ENCODE measurements at regions not wholly inside any gene's neighbourhood (a gene's known extent, or its start where the extent isn't known, plus 50 kb on each side); places are given as distances from the start of the nearest gene placed in this dataset.

DNA sequence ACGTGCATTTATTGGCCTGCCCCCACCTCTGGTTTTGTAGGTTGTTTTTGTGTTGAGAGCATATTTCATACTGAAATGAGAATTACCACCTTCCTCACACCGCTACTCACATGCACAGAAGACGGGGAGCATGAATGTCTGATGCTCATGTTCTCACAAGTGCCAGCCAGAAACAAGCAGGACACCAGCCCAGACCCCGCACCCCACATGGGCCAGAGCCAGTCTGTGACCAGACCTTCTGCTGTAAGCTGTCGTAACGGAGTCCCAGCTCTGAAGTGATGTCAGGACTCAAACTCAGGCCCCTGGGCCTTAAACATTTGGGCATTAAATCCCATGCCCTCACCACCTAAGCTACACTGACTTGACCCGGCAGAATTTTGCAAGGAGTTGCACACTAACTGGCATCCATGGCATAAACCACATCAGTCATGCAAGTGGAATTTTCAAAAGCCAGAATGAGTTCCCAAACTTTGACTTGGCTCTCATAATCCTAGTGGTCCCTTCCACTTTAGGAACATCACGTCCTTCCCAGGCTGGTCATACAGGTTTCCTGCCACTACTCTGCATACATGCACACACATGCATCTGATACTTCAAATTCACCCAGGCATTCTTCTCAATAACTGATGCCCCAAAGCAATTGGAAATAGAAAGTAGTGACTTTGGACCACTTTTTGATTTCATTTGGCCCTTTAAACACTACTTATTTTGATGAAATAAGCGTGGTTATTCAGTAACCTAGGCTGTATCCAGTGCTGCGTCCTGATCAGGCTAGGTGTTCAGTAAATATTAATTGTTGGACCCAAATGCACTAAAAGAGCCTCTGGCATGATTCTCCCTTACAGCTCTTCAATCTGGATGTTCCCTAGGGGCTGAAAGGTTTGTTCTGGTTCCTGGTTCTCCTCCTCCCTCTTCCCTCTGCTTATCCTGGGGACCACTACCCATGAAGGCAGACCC is 223.1 kb upstream of the ID2 start:
- intact Hi-C loops (cut with micrococcal nuclease), result no loop called here

DNA sequence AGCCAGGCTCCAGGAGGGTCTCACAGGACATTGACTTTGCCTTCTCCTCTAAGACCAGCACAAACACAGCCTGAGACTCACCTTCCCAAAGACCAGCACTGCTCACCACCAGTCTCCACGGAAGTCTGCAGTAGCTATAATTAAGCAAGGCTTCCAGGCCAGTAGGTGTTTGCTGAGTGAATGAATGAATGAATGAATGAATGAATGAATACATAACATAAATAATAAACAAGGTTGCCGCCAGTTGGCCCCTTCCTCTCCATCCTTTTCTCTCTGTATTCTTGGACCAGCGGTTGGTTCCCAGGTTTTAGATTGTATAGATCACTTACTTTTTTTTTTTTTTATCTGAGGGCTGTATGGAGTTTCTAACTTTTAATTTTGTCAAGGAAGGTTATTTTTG is 222.4 kb upstream of the ID2 start:
- intact Hi-C loops (cut with micrococcal nuclease), result no loop called here

DNA sequence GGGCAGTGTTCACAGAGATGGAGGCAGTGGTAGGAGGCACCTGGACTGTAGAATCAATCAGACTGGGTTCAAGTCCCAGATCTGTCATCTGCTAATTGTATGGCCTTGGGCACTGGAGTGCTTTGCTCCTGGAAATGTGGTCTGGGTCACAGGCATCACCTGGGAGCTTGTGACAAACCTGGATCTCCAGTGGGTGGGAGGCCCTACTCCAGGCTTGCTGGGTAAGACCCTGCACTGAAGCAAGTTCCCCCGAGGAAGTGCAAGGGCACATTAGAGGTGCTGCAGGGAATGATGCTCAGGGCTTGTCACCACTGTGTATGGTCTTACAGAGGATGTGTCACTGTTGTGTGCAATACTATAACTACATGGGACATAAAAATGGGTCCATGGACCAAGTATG is 220.5 kb upstream of the ID2 start:
- intact Hi-C loops (cut with micrococcal nuclease), result no loop called here

DNA sequence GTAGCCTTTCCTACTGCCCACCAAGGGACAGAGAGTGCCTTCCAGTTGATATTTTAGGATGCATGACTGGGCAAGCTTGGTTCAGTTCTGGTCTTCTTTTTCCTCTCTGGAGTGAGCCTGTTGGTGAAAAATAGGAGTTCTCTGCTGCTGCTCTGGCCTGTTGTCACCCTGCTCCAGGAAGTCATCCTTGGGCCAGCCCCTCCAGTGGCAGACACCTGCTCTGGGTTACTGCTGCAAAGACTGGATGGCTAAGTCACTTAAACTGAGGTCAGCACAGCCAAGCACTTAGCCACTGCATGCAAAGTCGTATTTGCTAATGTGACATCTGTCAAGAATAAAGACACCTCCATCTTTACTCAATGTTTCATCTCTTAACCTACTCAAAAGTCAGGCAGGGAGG is 219.6 kb upstream of the ID2 start:
- intact Hi-C loops (cut with micrococcal nuclease), result no loop called here

DNA sequence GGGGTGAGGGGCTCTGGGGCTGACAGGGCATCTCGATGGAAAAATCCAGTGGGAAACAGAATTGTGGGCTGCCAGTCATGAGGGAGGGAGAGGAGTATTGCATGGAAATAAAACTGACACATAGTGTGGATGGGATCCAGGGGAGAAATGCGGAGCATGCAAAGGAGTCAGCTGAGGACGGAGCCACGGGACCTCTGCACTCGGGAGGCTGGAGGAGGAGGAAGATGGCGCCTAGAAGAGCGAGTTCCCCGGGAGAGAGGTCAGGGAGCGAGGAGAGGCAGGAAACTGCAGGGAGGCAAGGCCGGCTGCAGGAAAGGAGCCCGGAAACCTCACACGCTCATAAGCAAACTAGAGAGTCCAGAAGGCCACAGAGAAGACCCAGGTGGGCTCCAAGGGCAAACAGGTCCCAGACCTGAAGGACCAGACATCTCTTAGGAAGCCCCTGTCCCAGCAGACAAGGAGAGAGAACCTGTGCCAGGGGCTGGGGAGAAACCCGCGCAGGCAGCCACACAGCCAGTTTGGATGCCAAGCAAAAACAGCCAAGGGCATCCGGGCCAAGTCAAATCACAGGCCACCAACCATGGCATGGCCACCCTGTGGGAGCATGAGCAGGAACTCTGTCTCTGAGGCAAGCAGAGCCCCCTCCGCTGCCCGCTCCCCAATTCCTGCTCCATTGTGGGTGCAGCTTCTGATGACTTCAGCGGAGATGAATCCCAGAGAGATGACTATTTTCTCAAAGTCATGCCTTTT is 218.8 kb upstream of the ID2 start:
- intact Hi-C loops (cut with micrococcal nuclease), result no loop called here

DNA sequence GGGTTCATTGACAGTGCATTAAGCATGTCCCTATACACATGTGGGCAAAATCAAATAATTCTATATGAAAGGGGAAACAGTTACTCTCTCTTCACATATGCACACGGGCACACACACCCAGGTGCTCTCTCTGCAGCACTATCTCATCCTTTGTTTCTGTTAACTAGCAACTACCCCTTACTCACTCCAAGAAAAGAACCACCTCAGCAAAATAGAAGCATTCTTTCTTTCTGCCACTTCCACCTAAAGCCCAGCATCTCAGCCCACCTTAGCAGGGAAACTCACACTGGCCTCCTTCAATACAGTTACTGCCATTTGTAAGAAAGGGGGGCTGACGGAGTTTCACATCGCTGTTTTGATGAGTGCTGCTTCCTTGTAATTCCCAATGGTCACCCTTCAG is 216.3 kb upstream of the ID2 start:
- intact Hi-C loops (cut with micrococcal nuclease), result no loop called here

DNA sequence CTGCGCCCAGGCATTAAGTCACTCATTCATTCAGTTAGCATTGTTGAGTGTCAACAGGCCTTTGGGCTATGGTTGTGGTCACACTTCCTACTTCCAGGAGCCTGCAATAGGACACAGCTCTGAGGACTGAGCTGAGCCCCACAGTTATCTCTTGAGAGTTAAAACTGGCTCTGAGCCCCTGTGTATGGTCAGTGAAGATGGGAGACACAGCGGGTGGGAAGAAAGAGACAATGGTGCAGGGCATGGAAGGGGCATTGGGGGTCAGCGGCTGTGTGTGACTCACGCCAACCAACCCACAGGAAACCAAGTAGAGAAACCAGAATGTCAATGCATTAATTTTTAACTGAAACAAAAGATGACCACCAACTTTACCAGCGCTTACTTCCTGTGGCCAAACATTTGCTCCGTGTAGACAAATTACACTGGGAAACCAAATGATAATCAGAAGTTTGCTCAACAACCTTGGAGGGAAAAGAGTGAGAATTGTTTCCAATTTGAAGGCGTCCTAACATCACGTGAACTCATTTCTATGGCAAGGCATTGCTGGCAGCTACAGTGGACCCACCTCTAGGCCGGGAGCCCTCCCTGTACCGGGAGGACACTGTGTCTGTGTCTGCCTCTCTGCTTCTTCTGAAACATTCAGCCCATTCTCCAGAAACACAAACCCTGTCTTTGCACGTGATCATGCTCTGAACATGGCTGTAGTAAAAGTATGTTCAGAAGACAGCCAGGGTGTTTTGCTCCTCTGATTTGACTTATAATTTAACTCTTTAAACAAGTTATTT is 212.0 kb upstream of the ID2 start:
- intact Hi-C loops (cut with micrococcal nuclease), result no loop called here

DNA sequence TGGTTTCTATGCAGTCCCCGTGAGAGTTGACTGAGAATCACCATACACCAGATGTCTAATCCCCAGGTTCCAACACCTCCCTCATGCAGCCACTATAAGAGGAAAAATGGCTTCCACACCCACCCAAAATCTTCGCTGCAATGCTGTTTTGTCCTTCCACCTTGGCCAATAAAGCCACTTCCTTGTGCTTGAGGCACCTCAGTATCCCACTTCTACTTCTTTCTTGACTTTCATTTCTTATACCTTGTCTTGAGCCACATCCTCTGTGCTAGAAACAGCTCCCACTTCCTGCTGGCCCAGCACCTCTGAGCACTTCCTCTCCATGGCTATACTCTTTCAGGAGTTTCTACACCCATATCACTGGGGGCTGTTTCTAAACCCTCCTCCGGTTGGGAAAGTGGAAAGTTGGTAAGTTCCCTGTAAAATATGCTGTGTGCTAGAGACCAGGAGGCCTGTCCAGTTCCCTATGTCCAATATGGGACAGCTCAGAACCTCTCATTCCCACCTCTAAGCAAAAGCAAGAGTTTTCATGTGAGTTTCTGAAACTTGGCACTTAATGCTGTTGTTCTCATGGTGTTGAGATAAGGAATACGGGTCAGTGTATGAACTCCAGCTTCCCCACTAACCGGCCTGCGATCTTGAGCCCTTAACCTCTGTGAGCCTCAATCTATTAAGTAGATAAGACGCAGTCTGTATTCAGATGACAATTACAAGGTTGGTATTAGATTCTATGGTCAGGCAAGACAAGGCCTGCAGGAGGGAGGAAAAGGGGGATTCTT is 209.1 kb upstream of the ID2 start:
- intact Hi-C loops (cut with micrococcal nuclease), result loop anchor here (1.0 to 2.0 kb wide), 5 partner anchors 9 to 209 kb away; no protein-coding TSS in a partner anchor

DNA sequence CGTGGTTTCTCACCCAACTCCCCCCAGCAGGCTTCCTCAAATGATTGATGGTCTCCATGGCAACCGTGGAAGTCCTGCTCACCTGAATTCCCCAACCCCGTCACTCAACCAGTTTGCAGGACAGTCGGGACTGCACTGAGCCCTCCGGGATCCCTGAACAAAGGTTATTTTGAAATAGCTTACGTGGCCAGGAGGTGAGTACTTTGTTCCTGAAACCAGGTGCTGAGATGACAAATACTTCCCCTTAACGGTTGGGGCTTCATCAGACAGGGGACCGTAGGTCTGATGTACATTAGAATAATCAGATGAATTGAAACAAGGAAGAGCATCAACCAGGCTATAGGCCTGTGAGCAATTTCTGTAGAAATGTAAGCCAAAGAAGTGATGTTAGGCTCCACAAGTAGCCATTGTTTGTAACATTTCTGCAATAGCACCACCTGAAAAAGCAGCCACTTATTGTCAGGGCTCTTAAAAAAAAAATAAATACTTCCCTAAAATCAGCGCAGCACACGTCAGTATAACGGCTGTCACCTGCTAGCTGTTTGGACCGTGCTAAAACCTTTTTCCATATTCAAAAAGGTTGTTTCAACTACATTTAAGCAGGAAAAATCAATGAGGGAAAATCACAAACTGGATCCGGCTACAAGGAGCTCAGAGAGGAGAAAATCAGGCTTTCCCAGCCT is 206.4 kb upstream of the ID2 start:
- intact Hi-C loops (cut with micrococcal nuclease), result no loop called here

DNA sequence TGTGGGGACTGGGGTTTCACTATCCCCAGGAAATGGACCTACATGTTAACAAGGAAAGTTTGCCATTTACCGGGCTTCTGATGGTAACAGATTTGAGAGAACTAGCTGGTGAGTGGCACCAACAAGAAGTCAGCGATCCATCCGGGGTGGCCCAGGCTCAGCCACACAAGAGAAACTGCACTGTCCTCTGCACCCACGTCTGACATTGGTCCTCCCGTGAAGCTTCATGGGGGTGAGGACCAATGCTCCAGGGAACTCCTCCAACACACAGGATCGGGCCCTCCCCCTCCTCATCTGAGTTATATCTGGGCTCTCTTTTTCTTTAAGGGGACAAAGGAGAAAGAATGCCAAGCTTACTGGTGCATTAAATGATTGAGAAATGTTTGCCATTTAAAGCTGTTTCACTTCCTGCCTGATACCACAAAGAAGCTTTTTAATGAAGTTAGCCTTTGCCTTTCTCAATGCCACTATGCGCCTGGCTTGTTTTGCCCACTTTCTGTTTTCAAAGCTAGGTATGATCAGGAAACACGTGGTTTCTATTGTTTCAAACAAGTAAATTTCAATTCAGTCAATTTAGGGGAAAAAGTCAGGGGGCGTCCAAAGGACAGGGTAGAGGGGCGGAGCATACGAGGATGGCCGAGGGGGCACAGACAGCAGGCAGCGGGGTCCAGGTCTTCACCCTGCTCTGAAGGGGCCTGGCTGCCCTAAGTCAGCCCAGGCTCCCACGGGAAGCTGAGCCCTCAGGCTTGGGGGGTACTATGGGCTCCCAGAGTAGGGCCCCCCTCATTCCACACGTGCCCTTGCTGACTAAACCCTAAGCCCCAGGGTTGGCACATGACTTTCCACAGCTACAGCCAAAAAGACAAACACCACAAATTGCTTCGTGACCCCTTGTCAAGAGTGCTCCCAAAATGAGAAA is 204.0 kb upstream of the ID2 start:
- intact Hi-C loops (cut with micrococcal nuclease), result no loop called here

DNA sequence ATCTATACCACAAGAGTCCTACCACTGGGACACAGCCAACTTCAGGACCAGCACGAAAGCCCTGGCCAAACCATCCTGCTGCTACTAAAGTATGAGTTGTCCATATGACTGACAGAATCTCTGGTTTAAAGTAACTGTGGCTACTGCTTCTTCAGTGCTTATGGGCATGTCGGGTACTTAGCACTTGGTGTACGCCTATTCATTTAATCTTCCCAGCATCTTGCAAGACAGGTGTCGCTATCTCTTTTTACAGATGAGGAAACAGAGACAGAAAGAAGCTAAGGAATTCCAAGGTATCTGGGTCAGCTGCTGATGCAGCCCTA is 203.4 kb upstream of the ID2 start:
- intact Hi-C loops (cut with micrococcal nuclease), result no loop called here

DNA sequence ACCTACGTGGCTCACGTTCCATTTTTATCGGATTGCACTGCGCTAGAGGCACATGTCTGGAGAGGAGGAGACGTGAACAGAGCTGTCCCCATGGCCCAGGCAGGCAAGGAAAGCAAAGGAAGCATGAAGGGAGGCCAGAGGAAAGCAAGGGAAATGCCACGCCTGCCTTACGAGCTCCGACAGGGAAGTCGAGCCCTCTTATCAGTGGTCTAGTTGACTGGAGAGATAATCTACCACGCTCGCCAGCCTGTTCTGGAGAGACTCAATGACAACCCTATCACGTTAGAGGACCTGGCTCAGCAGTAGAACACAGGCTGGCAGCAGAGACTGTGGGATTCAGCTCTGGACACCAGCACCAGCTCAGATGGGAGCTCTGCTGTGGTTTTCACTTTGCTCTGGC is 202.6 kb upstream of the ID2 start:
- intact Hi-C loops (cut with micrococcal nuclease), result no loop called here

DNA sequence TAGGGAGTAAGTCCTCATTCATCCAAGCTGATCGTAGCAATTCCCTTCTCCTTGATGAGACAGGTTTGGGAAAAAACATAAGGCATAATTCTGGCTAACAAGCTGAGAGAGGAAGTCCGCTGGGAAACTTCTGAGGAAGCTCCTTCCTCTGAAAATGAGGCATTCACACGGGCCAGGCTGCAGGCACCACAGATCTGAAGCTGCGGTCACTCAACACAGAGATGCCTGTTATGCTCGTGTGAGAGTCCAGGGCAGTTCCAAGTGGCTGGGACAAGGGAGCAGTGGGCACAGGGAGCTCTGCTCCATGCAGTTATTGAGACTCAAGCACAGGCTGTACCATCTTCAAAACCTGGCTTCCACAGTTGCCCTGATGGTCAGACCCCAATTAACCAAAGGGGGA is 200.9 kb upstream of the ID2 start:
- intact Hi-C loops (cut with micrococcal nuclease), result loop anchor here (1.0 to 2.0 kb wide), 5 partner anchors 9 to 204 kb away; no protein-coding TSS in a partner anchor

DNA sequence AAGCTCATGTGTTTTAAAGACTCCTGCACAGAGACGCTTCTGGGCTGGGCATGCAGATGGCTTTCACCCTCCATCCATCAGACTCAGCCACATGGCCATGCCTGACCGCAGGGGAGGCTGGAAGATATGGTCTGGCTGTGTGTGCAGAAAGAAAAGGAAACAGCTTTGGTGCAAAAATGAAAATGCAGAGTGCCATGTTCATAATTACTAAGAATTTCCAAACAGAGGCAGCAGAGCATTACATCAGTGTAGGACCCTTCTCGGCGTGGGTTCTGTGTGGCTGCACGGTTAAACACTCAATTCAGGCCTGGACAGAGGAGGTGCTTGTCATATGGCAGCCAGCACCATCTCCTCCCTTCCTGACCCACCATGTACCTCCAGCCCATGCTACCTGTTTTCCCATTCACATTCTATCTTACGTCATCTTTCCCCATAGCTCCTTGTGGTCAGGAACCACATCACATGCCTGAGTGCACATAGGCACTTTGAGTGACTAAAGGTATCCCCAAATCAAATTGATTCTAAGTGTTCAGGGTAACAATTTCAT is 200.3 kb upstream of the ID2 start:
- intact Hi-C loops (cut with micrococcal nuclease), result loop anchor here (1.0 to 2.0 kb wide), 5 partner anchors 9 to 203 kb away; no protein-coding TSS in a partner anchor

DNA sequence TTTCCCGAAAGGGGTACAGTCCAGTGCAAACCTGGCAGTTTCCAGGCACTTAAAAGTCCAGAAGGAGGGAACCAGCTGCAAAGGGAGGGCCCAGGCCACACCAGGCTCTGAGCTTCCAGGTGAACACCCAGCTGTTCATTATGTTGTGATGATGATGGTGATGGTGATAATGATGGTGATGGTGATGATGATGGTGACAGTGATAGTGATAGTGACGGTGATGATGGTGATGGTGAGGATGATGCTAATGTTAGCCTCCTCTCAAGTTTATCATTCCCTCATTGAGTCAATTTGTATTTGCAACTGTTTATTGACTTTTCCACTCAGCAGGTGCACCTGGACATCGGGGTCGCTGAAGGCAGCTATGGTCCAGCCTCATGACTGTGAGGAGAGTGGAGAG is 199.4 kb upstream of the ID2 start:
- intact Hi-C loops (cut with micrococcal nuclease), result no loop called here

DNA sequence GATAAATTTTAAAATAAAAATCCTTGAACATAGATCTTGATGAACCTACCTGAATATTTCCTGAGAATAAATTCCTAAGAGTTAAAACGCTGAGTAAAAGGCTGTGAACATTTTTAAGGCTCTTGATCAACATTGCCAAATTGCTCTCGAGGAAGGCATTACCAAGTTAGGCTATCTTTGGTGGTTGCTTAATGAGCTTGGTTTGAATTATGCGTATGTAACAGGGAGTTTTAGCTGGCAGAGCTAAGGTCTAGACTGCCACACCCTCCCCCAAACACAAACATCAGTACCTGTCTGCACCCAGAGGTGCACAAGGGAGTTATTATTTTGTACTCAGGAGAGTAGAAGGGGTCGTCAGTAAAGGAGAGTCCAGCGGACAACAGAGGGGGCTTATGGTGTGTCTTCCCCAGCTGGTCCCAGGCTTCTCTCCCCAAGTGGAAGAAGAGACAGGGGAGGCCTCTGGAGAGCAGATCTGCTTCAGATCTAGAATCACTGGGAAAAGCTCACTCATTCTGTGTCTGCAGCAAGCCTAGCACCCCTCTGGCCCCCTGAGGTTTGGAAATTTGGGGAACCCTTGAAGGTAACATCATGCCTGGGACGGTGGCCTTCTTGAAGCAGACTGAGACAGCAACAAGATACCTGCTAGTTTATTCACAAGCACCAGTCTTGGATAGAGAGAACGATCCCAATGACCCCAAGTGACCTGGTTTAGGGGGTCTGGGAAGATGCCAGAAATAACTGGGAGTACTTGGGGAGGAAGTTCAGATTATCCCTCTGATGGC is 197.2 kb upstream of the ID2 start:
- intact Hi-C loops (cut with micrococcal nuclease), result loop anchor here (5.0 kb wide), 2 partner anchors 247 to 1057 kb away; no protein-coding TSS in a partner anchor

DNA sequence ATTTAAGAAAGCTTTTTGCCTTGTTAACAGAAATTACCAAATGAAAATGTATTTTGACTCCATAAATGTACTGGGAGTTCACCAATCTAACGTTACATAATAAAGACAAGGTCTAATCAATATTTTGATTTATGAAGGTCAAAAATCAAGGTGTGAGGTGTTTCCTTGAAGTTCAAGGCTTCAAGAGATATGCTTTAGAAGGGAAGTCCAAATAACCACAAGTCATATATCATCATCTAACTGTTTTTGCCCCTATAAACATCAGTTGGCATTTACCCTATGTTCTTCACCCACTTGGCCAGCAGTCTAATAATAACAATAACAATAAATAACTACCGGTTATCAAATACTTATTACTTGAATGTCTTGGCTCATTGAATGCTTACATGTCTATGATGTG is 196.1 kb upstream of the ID2 start:
- intact Hi-C loops (cut with micrococcal nuclease), result loop anchor here (5.0 kb wide), 2 partner anchors 248 to 1058 kb away; no protein-coding TSS in a partner anchor

DNA sequence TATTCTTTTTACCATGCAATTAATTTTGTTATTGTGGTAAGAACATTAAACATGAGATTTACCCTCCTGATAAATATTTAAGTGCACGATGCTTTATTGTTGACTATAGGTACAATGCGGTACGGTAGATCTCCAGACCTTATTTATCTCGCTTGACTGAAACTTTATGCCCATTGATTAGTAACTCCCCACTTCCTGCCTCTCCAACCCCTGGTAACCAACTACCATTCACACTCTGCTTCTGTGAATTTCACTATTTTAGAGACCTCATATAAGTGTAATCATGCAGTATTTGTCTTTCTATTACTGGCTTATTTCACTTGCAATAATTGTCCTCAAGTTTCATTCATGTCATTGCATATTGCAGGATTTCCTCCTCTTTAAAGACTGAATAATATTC is 195.7 kb upstream of the ID2 start:
- intact Hi-C loops (cut with micrococcal nuclease), result loop anchor here (5.0 kb wide), 2 partner anchors 249 to 1059 kb away; no protein-coding TSS in a partner anchor

Measured in T-helper 1 cell treated with Interleukin-12 subunit alpha and Interleukin-12 subunit beta and Interleukin-4 antibody, amounts not matched to agents 30 ng/mL and 1 ng/mL, for 36 hours (primary cell).